Neutrophil (primary cell): ENCODE measurements at regions not wholly inside any gene's neighbourhood (a gene's known extent, or its start where the extent isn't known, plus 50 kb on each side); places are given as distances from the start of the nearest gene placed in this dataset.
A peak's percentile ranks its signal among the peaks of the same experiment; 100 is the strongest.
"Not testable (repeated sequence)": the region's sequence is repeated elsewhere in the genome, so short reads cannot be mapped to it uniquely, and the experiment has no call there.

ENCODE experiments used
- H3K27ac ChIP-seq: fragments of 200-600 bp; sonication (generic); 2 replicates; pipeline ENCODE4 v1.5.1; 2016; ENCODE audit warnings: mild to moderate bottlenecking, moderate library complexity
- H3K27me3 ChIP-seq: fragments of 200-600 bp; sonication (generic); 2 replicates; pipeline ENCODE4 v1.6.0; 2016; ENCODE audit warnings: mild to moderate bottlenecking
- H3K36me3 ChIP-seq: fragments of 200-600 bp; sonication (generic); 2 replicates; pipeline ENCODE4 v1.5.1; 2017
- H3K4me1 ChIP-seq, 2 experiments: fragments of 200-600 bp in 1 of 2; sonication (generic) in 1 of 2; 1 replicate in 1 of 2; 2 replicates in 1 of 2; pipeline versions ENCODE4 v1.5.1 to v1.6.1; 2013 to 2016; ENCODE audit warnings: low read depth in 1 of 2, low read length in 1 of 2, mild to moderate bottlenecking in 1 of 2, moderate library complexity in 1 of 2; ENCODE audit not compliant: control insufficient read depth in 1 of 2, insufficient read depth in 1 of 2
- H3K4me3 ChIP-seq, 2 experiments: fragments of 200-600 bp in 1 of 2; sonication (generic) in 1 of 2; 1 replicate in 1 of 2; 2 replicates in 1 of 2; pipeline ENCODE4 v1.5.1; 2013 to 2016; ENCODE audit warnings: low read depth in 1 of 2, low read length in 1 of 2, mild to moderate bottlenecking in 1 of 2, moderate library complexity in 1 of 2
- H3K9me3 ChIP-seq: fragments of 200-600 bp; sonication (generic); 2 replicates; pipeline ENCODE4 v1.5.1; 2016
- CTCF ChIP-seq: fragments of 200-600 bp; sonication (generic); IDR thresholded peaks from 2 replicates; pipeline ENCODE4 v1.5.1; 2016; ENCODE audit warnings: antibody characterized with exemption

- TF ChIP-seq CTCF: no peak
- Histone ChIP-seq H3K9me3 (no peaks in the 10 kb centered on the region), H3K27me3 (no peaks in the 10 kb centered on the region), H3K27ac (no peak overlapping the region), H3K4me3 (no peak overlapping the region), H3K4me1 (peaks cover 7 to 10% of the 10 kb centered on the region in 2 experiments), H3K36me3 (no peaks in the 10 kb centered on the region)
Measured at GRCh38 chr1:199084293-199084692, 445.5 kb downstream of the PTPRC start.

GRCh38 chr1:199085903-199086302 lies 447.1 kb downstream of the PTPRC start:
- H3K36me3 ChIP-seq: no peaks in the 10 kb centered on the region
- H3K9me3 ChIP-seq: no peaks in the 10 kb centered on the region
- no peak overlapping the region for H3K27ac ChIP-seq
- no peaks in the 10 kb centered on the region for H3K27me3 ChIP-seq
- no peak for TF ChIP-seq CTCF
- peaks cover 15 to 23% of the 10 kb centered on the region in 2 experiments for H3K4me1 ChIP-seq
- H3K4me3 ChIP-seq: no peak overlapping the region

- Histone ChIP-seq H3K27me3 (no peaks in the 10 kb centered on the region), H3K4me3 (no peak overlapping the region), H3K27ac (no peak overlapping the region), H3K4me1 (peaks cover 15 to 23% of the 10 kb centered on the region in 2 experiments), H3K9me3 (no peaks in the 10 kb centered on the region), H3K36me3 (no peaks in the 10 kb centered on the region)
- no peak for TF ChIP-seq CTCF
Measured at GRCh38 chr1:199087144-199087543, 448.3 kb downstream of the PTPRC start.

- H3K36me3 ChIP-seq: no peaks in the 10 kb centered on the region
- no peak for TF ChIP-seq CTCF
- peak overlapping the region; percentile 59 for H3K27ac ChIP-seq
- H3K4me3 ChIP-seq: no peak overlapping the region
- H3K27me3 ChIP-seq: no peaks in the 10 kb centered on the region
- no peaks in the 10 kb centered on the region for H3K9me3 ChIP-seq
- H3K4me1 ChIP-seq: peaks cover 15 to 23% of the 10 kb centered on the region in 2 experiments
Measured at GRCh38 chr1:199089393-199090122, 450.7 kb downstream of the PTPRC start.

GRCh38 chr1:199095628-199096027 lies 456.8 kb downstream of the PTPRC start:
- not testable (repeated sequence) for H3K27me3 ChIP-seq, H3K27ac ChIP-seq, H3K9me3 ChIP-seq, H3K4me3 ChIP-seq, H3K36me3 ChIP-seq
- peaks cover 23 to 24% of the 10 kb centered on the region in 2 experiments for H3K4me1 ChIP-seq

- Histone ChIP-seq H3K4me1 (peaks cover 23 to 24% of the 10 kb centered on the region in 2 experiments), H3K27me3 (no peaks in the 10 kb centered on the region), H3K4me3 (no peak overlapping the region), H3K36me3 (no peaks in the 10 kb centered on the region), H3K27ac (no peak overlapping the region), H3K9me3 (no peaks in the 10 kb centered on the region)
- TF ChIP-seq CTCF: no peak
Measured at GRCh38 chr1:199096591-199096990, 457.8 kb downstream of the PTPRC start.
